Right lobe of liver (tissue), 4 donors: ENCODE measurements at regions not wholly inside any gene's neighbourhood (a gene's known extent, or its start where the extent isn't known, plus 50 kb on each side); places are given as distances from the start of the nearest gene placed in this dataset.

Experiments used
- POLR2A ChIP-seq: fragments of 450-650 bp; IDR thresholded peaks from one replicate; pipeline ENCODE4 v1.6.1; 2017; ENCODE audit warnings: antibody characterized with exemption, mild to moderate bottlenecking
- TF ChIP-seq, protein P1 (sequence below), 4 donors: fragments of 200-600 bp in 3 of 4; fragments of 450-650 bp in 1 of 4; IDR thresholded peaks; one replicate each; pipeline versions ENCODE4 v1.5.1 to v1.8.0; 2016 to 2022; ENCODE audit warnings: antibody characterized with exemption in 4 of 4, mild to moderate bottlenecking in 2 of 4
- donor health status: DM: no; HTN: no; CAD: no.
- donor health status: DM: no; HTN: no; CAD: no.
- donor health status: DM: no; HTN: yes; CAD: no.

DNA sequence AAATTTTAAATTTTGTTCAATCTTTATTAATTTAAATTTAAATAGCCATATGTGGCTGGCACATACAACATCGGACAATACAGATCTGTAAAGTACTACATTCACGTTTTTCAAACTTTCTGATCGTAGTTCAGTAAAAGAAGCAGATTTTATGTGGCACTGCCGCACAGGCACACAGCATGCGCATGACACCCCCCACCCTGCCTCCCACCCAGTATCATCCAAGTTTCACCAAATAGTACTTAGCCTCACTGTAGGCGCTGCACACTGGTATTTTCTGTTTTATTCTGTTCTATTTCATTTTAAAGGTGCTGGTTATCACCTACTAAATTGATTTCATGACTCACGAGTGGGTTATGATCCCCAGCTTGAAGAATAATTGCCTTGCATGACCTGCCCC is 159.9 kb downstream of the HIPK3 start:
- TF ChIP-seq, protein P1, sequence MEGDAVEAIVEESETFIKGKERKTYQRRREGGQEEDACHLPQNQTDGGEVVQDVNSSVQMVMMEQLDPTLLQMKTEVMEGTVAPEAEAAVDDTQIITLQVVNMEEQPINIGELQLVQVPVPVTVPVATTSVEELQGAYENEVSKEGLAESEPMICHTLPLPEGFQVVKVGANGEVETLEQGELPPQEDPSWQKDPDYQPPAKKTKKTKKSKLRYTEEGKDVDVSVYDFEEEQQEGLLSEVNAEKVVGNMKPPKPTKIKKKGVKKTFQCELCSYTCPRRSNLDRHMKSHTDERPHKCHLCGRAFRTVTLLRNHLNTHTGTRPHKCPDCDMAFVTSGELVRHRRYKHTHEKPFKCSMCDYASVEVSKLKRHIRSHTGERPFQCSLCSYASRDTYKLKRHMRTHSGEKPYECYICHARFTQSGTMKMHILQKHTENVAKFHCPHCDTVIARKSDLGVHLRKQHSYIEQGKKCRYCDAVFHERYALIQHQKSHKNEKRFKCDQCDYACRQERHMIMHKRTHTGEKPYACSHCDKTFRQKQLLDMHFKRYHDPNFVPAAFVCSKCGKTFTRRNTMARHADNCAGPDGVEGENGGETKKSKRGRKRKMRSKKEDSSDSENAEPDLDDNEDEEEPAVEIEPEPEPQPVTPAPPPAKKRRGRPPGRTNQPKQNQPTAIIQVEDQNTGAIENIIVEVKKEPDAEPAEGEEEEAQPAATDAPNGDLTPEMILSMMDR (IDR thresholded peaks at IDR 0.05), result no peak
- TF ChIP-seq POLR2A, result no peak
